Stomach (tissue), 8 donors: ENCODE measurements at regions not wholly inside any gene's neighbourhood (a gene's known extent, or its start where the extent isn't known, plus 50 kb on each side); places are given as distances from the start of the nearest gene placed in this dataset.

Experiments
- DNase-seq, 2 donors: peaks; one replicate each; pipeline versions ENCODE4 v3.0.0 to v3.0.0-alpha.2; 2013 to 2019
- H3K27ac ChIP-seq, 5 donors: fragments of 200-600 bp in 4 of 5; sonication (generic) in 4 of 5; one replicate each; pipeline ENCODE4 v1.5.1; 2013 to 2019; ENCODE audit warnings: mild to moderate bottlenecking in 1 of 5, moderate library complexity in 1 of 5
- H3K27me3 ChIP-seq, 3 donors: fragments of 200-600 bp; sonication (generic); one replicate each; pipeline ENCODE4 v1.5.1; 2017 to 2019; ENCODE audit warnings: mixed run types in 1 of 3
- H3K36me3 ChIP-seq, 4 donors: fragments of 200-600 bp; sonication (generic); 1 replicate in 3 of 4; 2 replicates in 1 of 4; pipeline ENCODE4 v1.5.1; 2016 to 2019
- H3K4me1 ChIP-seq, 4 donors: fragments of 200-600 bp; sonication (generic); one replicate each; pipeline ENCODE4 v1.5.1; 2016 to 2019
- H3K4me3 ChIP-seq, 4 donors: fragments of 200-600 bp; sonication (generic) in 3 of 4; one replicate each; pipeline ENCODE4 v1.5.1; 2016 to 2019; ENCODE audit warnings: mild to moderate bottlenecking in 1 of 4
- H3K9me3 ChIP-seq, 4 donors: fragments of 200-600 bp; sonication (generic); one replicate each; pipeline ENCODE4 v1.5.1; 2016 to 2019
- EP300 ChIP-seq: sonication (generic); formaldehyde crosslinking; IDR thresholded peaks from one replicate; pipeline ENCODE4 v1.6.1; 2017; ENCODE audit warnings: antibody characterized with exemption
- POLR2A ChIP-seq, 4 donors: fragments of 450-650 bp; IDR thresholded peaks; one replicate each; pipeline ENCODE4 v1.6.1; 2016; ENCODE audit warnings: antibody characterized with exemption in 4 of 4, control low read depth in 2 of 4, mild to moderate bottlenecking in 1 of 4, moderate library complexity in 1 of 4
- POLR2AphosphoS5 ChIP-seq, 3 donors: sonication (generic); formaldehyde crosslinking; IDR thresholded peaks; one replicate each; pipeline ENCODE4 v1.6.1; 2016; ENCODE audit warnings: antibody characterized with exemption in 3 of 3
- WGBS, 5 donors: extraction: QIAGEN DNeasy Blood & Tissue Kit in 3 of 5; methylation state at CpG; one replicate each; pipeline versions ENCODE4 v1.1.5 to v1.1.7; 2013 to 2018; 5-methylcytosine and 5-hydroxymethylcytosine counted together
- intact Hi-C: fragments of 100-400 bp; cut with DNase I; formaldehyde crosslinking; loops from one replicate; pipeline ENCODE4 v1.15.1; 2023; ENCODE audit warnings: low total_unique reads
- TF ChIP-seq, protein P1 (sequence below), 7 experiments: fragments of 450-650 bp in 4 of 7; fragments of 200-600 bp in 3 of 7; sonication (generic) in 3 of 7; IDR thresholded peaks; one replicate each; pipeline ENCODE4 v1.5.1; 2016 to 2019; ENCODE audit warnings: antibody characterized with exemption in 7 of 7, control low read depth in 2 of 7, mild to moderate bottlenecking in 1 of 7
- donor health status: healthy with polysubstance abuse.
- donor health status: Bipolar disorder and iron deficiency.
- donor health status: healthy.

DNA sequence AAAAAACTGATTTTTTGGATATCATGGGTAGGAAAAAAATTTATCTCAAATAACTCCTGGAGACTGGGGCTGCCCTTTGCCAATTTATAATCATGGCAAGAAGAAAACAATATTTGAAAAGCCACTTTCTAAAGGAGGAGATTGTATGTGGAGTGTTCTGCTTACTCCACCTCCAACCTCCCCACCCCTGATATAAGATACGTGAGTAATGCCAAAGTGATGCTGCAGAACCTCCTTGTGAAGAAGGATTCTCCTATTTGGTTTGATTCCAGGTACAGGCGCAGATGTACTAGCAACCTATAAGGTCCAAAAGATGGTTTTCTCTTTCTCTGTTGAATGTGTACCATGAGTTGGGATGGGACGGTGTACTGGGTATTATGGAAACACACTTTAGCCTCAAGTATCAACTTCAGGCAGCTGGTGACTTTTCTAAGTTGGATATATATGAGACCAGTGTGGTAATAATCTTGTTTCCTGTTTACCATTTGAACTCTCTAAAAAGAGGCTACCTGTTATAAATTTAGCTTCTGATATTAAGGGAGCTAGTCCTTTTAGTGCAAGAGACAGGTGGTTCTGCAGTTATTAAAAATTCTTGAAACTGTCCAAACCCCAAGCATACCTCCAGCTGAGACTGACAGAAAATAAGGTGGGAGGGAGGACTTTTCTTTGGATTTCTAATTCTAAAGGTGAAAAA is 724.0 kb upstream of the MIR17HG start:
- no peaks in the 10 kb centered on the region for H3K9me3 ChIP-seq
- intact Hi-C loops, result no loop called here
- H3K4me3 ChIP-seq, result no peak overlapping the region
- DNase-seq, result no peak
- H3K36me3 ChIP-seq, result no peaks in the 10 kb centered on the region
- H3K27me3 ChIP-seq, result no peaks in the 10 kb centered on the region
- H3K27ac ChIP-seq, result no peak overlapping the region
- H3K4me1 ChIP-seq, result no peaks in the 10 kb centered on the region
- 80 to 94% (median 83%) methylated on average over 3 of the region's 3 CpGs for WGBS, 5 donors
- no peak for TF ChIP-seq POLR2A (IDR thresholded peaks at IDR 0.05)

DNA sequence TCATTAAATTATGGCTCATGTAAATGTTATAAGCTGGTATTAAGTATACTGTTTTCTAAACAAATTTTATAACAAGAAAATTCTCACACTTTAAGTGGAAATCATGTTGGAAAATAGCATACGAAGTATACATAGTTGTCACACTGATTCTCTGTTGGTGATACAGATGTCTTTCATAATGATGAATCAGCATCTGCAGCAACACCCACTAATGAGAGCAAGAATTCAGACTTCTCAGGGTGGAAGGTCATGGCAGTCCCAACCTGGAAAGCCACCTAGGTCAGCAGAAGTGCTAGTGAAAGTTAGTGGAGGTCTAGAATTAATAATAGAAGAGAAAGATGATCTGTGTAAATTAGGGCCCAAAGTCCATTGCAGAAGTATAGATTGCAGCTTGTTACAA is 719.7 kb upstream of the MIR17HG start:
- no peaks in the 10 kb centered on the region for H3K9me3 ChIP-seq
- TF ChIP-seq EP300 (no peak), POLR2AphosphoS5 (IDR thresholded peaks at IDR 0.05) (no peak), POLR2A (IDR thresholded peaks at IDR 0.05) (no peak)
- TF ChIP-seq, protein P1, sequence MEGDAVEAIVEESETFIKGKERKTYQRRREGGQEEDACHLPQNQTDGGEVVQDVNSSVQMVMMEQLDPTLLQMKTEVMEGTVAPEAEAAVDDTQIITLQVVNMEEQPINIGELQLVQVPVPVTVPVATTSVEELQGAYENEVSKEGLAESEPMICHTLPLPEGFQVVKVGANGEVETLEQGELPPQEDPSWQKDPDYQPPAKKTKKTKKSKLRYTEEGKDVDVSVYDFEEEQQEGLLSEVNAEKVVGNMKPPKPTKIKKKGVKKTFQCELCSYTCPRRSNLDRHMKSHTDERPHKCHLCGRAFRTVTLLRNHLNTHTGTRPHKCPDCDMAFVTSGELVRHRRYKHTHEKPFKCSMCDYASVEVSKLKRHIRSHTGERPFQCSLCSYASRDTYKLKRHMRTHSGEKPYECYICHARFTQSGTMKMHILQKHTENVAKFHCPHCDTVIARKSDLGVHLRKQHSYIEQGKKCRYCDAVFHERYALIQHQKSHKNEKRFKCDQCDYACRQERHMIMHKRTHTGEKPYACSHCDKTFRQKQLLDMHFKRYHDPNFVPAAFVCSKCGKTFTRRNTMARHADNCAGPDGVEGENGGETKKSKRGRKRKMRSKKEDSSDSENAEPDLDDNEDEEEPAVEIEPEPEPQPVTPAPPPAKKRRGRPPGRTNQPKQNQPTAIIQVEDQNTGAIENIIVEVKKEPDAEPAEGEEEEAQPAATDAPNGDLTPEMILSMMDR (IDR thresholded peaks at IDR 0.05), result no peak
- intact Hi-C loops, result no loop called here
- H3K4me3 ChIP-seq, result no peak overlapping the region
- 80 to 92% (median 87%) methylated on average over 1 of the region's 1 CpG for WGBS, 5 donors
- H3K27me3 ChIP-seq, result no peaks in the 10 kb centered on the region
- DNase-seq, result no peak
- H3K27ac ChIP-seq, result no peak overlapping the region
- no peaks in the 10 kb centered on the region for H3K4me1 ChIP-seq
- no peaks in the 10 kb centered on the region for H3K36me3 ChIP-seq

DNA sequence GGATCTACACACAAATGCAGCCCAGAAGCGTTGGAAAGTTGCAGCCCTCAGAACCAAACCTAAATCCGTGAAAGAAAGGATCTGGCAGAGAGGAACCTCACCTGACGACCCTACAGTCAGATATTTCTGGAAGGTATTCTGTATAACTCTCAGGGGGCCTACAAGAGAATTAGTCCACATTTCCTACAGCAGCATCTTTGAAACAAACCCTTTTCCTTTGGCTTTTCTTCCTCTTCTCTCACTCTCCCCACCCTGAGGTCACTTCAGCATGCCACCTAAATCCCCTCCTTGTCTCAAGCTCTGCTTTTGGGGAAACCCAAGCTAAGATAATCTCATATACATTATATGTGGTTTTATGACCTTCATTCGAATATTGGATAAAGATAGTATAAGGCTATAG is 719.0 kb upstream of the MIR17HG start:
- DNase-seq, result no peak
- no peaks in the 10 kb centered on the region for H3K9me3 ChIP-seq
- no peak overlapping the region for H3K27ac ChIP-seq
- H3K4me3 ChIP-seq, result no peak overlapping the region
- intact Hi-C loops, result no loop called here
- H3K4me1 ChIP-seq, result no peaks in the 10 kb centered on the region
- 72 to 89% (median 76%) methylated on average over 4 of the region's 4 CpGs for WGBS, 5 donors
- H3K27me3 ChIP-seq, result no peaks in the 10 kb centered on the region
- TF ChIP-seq POLR2AphosphoS5 (IDR thresholded peaks at IDR 0.05), result no peak
- TF ChIP-seq EP300, result no peak
- TF ChIP-seq POLR2A (IDR thresholded peaks at IDR 0.05), result no peak
- TF ChIP-seq, protein P1 (IDR thresholded peaks at IDR 0.05), result no peak
- H3K36me3 ChIP-seq, result no peaks in the 10 kb centered on the region

GRCh38 chr13:90630716-90631115 is 716.8 kb upstream of the MIR17HG start:
- 89 to 95% (median 90%) methylated on average over 3 of the region's 3 CpGs for WGBS, 5 donors
- Histone ChIP-seq H3K36me3 (no peaks in the 10 kb centered on the region), H3K9me3 (no peaks in the 10 kb centered on the region), H3K27ac (no peak overlapping the region), H3K4me1 (no peaks in the 10 kb centered on the region), H3K4me3 (no peak overlapping the region), H3K27me3 (no peaks in the 10 kb centered on the region)
- TF ChIP-seq, protein P1 (IDR thresholded peaks at IDR 0.05), result no peak
- TF ChIP-seq EP300 (no peak), POLR2AphosphoS5 (IDR thresholded peaks at IDR 0.05) (no peak), POLR2A (IDR thresholded peaks at IDR 0.05) (no peak)
- intact Hi-C loops, result no loop called here
- no peak for DNase-seq

GRCh38 chr13:90632184-90632583 is 715.3 kb upstream of the MIR17HG start:
- Histone ChIP-seq H3K9me3 (no peaks in the 10 kb centered on the region), H3K27me3 (no peaks in the 10 kb centered on the region), H3K27ac (no peak overlapping the region), H3K4me3 (no peak overlapping the region), H3K4me1 (no peaks in the 10 kb centered on the region), H3K36me3 (no peaks in the 10 kb centered on the region)
- intact Hi-C loops, result no loop called here
- DNase-seq, result no peak
- TF ChIP-seq, protein P1 (IDR thresholded peaks at IDR 0.05), result no peak
- TF ChIP-seq POLR2AphosphoS5 (IDR thresholded peaks at IDR 0.05) (no peak), EP300 (no peak), POLR2A (IDR thresholded peaks at IDR 0.05) (no peak)
- WGBS, 5 donors, result 79 to 91% (median 83%) methylated on average over 3 of the region's 3 CpGs
